CD4-positive, alpha-beta T cell treated with Interleukin-1 beta for 1 hour (primary cell): ENCODE measurements at regions not wholly inside any gene's neighbourhood (a gene's known extent, or its start where the extent isn't known, plus 50 kb on each side); places are given as distances from the start of the nearest gene placed in this dataset.
"Not testable (repeated sequence)": the region's sequence is repeated elsewhere in the genome, so short reads cannot be mapped to it uniquely, and the experiment has no call there.

Experiments
- DNase-seq, 2 donors: peaks; one replicate each; pipeline ENCODE4 v3.0.0-alpha.2; 2020 to 2022

GRCh38 chr5:58294598-58295305 is 165.1 kb downstream of the PLK2 start:
- DNase-seq, result no peak

GRCh38 chr5:58288275-58288674 is 171.6 kb downstream of the PLK2 start:
- DNase-seq, result not testable (repeated sequence)

GRCh38 chr5:58286741-58287140 is 173.1 kb downstream of the PLK2 start:
- no peak for DNase-seq

- no peak for DNase-seq
These were observed 174.0 kb downstream of the PLK2 start for GRCh38 chr5:58285900-58286299.

- no peak for DNase-seq
These were observed 175.0 kb downstream of the PLK2 start for GRCh38 chr5:58284886-58285285.

- no peak for DNase-seq
These were observed 178.7 kb downstream of the PLK2 start for GRCh38 chr5:58281189-58281588.

- DNase-seq, result no peak
These were observed 180.6 kb downstream of the PLK2 start for GRCh38 chr5:58279259-58279658.

GRCh38 chr5:58276431-58276830 is 183.5 kb downstream of the PLK2 start:
- no peak for DNase-seq

GRCh38 chr5:58275516-58275915 is 184.4 kb downstream of the PLK2 start:
- no peak for DNase-seq

GRCh38 chr5:58274191-58274590 is 185.7 kb downstream of the PLK2 start:
- no peak for DNase-seq

GRCh38 chr5:58273711-58274110 is 186.2 kb downstream of the PLK2 start:
- no peak for DNase-seq

GRCh38 chr5:58268268-58268667 is 191.6 kb downstream of the PLK2 start:
- no peak for DNase-seq

GRCh38 chr5:58266402-58266801 is 193.5 kb downstream of the PLK2 start:
- DNase-seq, result no peak

GRCh38 chr5:58265246-58265930 is 194.5 kb downstream of the PLK2 start:
- no peak for DNase-seq

- DNase-seq, result no peak
These were observed 195.6 kb downstream of the PLK2 start for GRCh38 chr5:58264276-58264675.

- DNase-seq, result no peak
These were observed 196.6 kb downstream of the PLK2 start for GRCh38 chr5:58263296-58263695.

GRCh38 chr5:58262226-58262625 is 197.7 kb downstream of the PLK2 start:
- DNase-seq, result no peak

GRCh38 chr5:58261605-58262004 is 198.3 kb downstream of the PLK2 start:
- no peak for DNase-seq

GRCh38 chr5:58260243-58260642 is 199.6 kb downstream of the PLK2 start:
- DNase-seq, result no peak

- no peak for DNase-seq
These were observed 200.2 kb downstream of the PLK2 start for GRCh38 chr5:58259685-58260152.

GRCh38 chr5:58258984-58259684 is 200.8 kb downstream of the PLK2 start:
- no peak for DNase-seq

- DNase-seq, result no peak
These were observed 203.9 kb downstream of the PLK2 start for GRCh38 chr5:58255970-58256369.

- no peak for DNase-seq
These were observed 204.5 kb downstream of the PLK2 start for GRCh38 chr5:58255386-58255785.

- no peak for DNase-seq
These were observed 211.7 kb downstream of the PLK2 start for GRCh38 chr5:58248221-58248620.
